ENCODE measurements at regions not wholly inside any gene's neighbourhood (a gene's known extent, or its start where the extent isn't known, plus 50 kb on each side); places are given as distances from the start of the nearest gene placed in this dataset.

DNA sequence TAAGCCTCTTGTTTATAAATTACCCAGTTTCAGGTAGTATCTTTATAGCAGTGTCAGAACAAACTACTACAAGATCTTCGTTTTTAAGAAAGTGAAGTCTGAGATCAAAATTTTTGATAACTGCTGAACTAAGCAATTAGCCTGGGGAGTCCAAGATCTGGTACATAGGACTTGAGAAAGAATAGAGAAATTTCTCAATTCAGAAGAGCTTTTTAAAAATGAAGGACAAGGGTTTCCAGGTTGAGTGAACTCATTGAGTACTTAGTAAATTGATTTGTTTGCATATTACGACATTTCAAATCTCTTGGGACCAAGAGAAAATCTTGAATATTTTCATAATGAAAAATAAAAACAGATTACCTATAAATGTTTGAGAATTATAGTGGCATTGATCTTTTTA is 386.6 kb upstream of the THRB start:
- H3K27ac ChIP-seq (ENCODE audit: low read depth, low read length): no peak overlapping the region
- H3K27me3 ChIP-seq (ENCODE audit: insufficient read depth, low read length): no peaks in the 10 kb centered on the region
- TF ChIP-seq, protein P1, sequence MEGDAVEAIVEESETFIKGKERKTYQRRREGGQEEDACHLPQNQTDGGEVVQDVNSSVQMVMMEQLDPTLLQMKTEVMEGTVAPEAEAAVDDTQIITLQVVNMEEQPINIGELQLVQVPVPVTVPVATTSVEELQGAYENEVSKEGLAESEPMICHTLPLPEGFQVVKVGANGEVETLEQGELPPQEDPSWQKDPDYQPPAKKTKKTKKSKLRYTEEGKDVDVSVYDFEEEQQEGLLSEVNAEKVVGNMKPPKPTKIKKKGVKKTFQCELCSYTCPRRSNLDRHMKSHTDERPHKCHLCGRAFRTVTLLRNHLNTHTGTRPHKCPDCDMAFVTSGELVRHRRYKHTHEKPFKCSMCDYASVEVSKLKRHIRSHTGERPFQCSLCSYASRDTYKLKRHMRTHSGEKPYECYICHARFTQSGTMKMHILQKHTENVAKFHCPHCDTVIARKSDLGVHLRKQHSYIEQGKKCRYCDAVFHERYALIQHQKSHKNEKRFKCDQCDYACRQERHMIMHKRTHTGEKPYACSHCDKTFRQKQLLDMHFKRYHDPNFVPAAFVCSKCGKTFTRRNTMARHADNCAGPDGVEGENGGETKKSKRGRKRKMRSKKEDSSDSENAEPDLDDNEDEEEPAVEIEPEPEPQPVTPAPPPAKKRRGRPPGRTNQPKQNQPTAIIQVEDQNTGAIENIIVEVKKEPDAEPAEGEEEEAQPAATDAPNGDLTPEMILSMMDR (IDR thresholded peaks at IDR 0.05; ENCODE audit: extremely low read depth, low read depth, low read length): no peak
- DNase-seq (ENCODE audit: insufficient read length, low spot score, missing footprints): no peak
- no peaks in the 10 kb centered on the region for H3K36me3 ChIP-seq (ENCODE audit: insufficient read depth, low read length)
- H3K4me2 ChIP-seq (ENCODE audit: insufficient read depth, low read length): no peak overlapping the region
- no peak overlapping the region for H3K4me3 ChIP-seq (ENCODE audit: insufficient read depth, low read length)
- no peaks in the 10 kb centered on the region for H3K9me3 ChIP-seq (ENCODE audit: low read depth, low read length)
- H3K4me1 ChIP-seq (ENCODE audit: insufficient read depth, low read length): no peaks in the 10 kb centered on the region
- no peak overlapping the region for H2AFZ ChIP-seq (ENCODE audit: low read length)
- no peaks in the 10 kb centered on the region for H3K79me2 ChIP-seq (ENCODE audit: insufficient read depth, low read length)
- no peaks in the 10 kb centered on the region for H4K20me1 ChIP-seq (ENCODE audit: insufficient read depth, low read length)

DNA sequence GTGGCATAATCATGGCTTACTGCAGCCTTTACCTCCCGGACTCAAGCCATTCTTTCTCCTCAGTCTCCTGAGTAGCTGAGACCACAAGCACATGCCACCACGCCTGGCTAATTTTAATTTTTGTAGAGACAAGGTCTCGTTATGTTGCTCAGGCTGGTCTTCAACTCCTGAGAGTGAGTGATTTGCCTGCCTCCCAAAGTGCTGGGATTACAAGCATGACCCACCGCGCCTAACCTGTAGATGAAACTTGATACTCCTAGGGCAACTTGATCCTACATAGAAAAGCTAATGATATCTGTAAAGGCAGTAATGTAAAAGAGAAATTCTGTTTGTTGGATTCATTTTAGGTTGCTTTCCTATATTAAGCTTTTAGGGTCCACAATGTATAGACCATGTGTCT is 391.9 kb upstream of the THRB start:
- no peaks in the 10 kb centered on the region for H3K4me1 ChIP-seq (ENCODE audit: insufficient read depth, low read length)
- DNase-seq (ENCODE audit: insufficient read length, low spot score, missing footprints): no peak
- no peak overlapping the region for H2AFZ ChIP-seq (ENCODE audit: low read length)
- H3K36me3 ChIP-seq (ENCODE audit: insufficient read depth, low read length): no peaks in the 10 kb centered on the region
- H3K27me3 ChIP-seq (ENCODE audit: insufficient read depth, low read length): no peaks in the 10 kb centered on the region
- TF ChIP-seq, protein P1 (IDR thresholded peaks at IDR 0.05; ENCODE audit: extremely low read depth, low read depth, low read length): no peak
- no peak overlapping the region for H3K4me3 ChIP-seq (ENCODE audit: insufficient read depth, low read length)
- H3K79me2 ChIP-seq (ENCODE audit: insufficient read depth, low read length): no peaks in the 10 kb centered on the region
- H3K4me2 ChIP-seq (ENCODE audit: insufficient read depth, low read length): no peak overlapping the region
- H3K27ac ChIP-seq (ENCODE audit: low read depth, low read length): no peak overlapping the region
- no peaks in the 10 kb centered on the region for H3K9me3 ChIP-seq (ENCODE audit: low read depth, low read length)
- no peaks in the 10 kb centered on the region for H4K20me1 ChIP-seq (ENCODE audit: insufficient read depth, low read length)

DNA sequence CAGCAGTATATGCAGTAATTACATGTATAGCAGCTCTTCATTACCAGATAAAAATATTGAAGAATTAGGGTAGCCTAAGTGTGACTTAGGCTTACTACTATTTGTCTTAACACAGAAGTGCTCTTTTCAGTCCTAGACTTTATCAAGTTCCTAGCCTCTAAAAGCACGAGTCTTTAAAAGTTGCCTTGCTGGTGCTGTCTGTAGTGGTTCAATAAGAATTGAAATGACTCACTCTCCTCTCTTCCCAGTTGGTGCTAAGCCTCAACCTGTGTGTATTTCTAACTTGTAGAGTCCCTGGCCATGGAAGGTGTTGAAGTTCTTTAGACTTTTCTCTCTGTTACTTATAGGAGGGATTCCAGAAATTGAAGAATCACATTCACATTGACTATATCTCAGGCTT is 395.4 kb upstream of the THRB start:
- H3K27ac ChIP-seq (ENCODE audit: low read depth, low read length): no peak overlapping the region

GRCh38 chr3:24899373-24899772 is 404.7 kb upstream of the THRB start:
- Histone ChIP-seq H3K27me3 (ENCODE audit: insufficient read depth, low read length) (no peaks in the 10 kb centered on the region), H4K20me1 (ENCODE audit: insufficient read depth, low read length) (no peaks in the 10 kb centered on the region), H3K4me2 (ENCODE audit: insufficient read depth, low read length) (no peak overlapping the region), H3K4me3 (ENCODE audit: insufficient read depth, low read length) (no peak overlapping the region), H3K9me3 (ENCODE audit: low read depth, low read length) (no peaks in the 10 kb centered on the region), H3K4me1 (ENCODE audit: insufficient read depth, low read length) (no peaks in the 10 kb centered on the region), H2AFZ (ENCODE audit: low read length) (no peak overlapping the region), H3K79me2 (ENCODE audit: insufficient read depth, low read length) (no peaks in the 10 kb centered on the region), H3K36me3 (ENCODE audit: insufficient read depth, low read length) (no peaks in the 10 kb centered on the region), H3K27ac (ENCODE audit: low read depth, low read length) (no peak overlapping the region)
- no peak for DNase-seq (ENCODE audit: insufficient read length, low spot score, missing footprints)
- TF ChIP-seq, protein P1 (IDR thresholded peaks at IDR 0.05; ENCODE audit: extremely low read depth, low read depth, low read length): no peak

More for the DNA sequence above, 395.4 kb upstream of the THRB start:
- no peaks in the 10 kb centered on the region for H3K4me1 ChIP-seq (ENCODE audit: insufficient read depth, low read length)
- DNase-seq (ENCODE audit: insufficient read length, low spot score, missing footprints): no peak
- H2AFZ ChIP-seq (ENCODE audit: low read length): no peak overlapping the region
- TF ChIP-seq, protein P1 (IDR thresholded peaks at IDR 0.05; ENCODE audit: extremely low read depth, low read depth, low read length): no peak
- H3K27me3 ChIP-seq (ENCODE audit: insufficient read depth, low read length): no peaks in the 10 kb centered on the region
- no peak overlapping the region for H3K4me2 ChIP-seq (ENCODE audit: insufficient read depth, low read length)
- no peaks in the 10 kb centered on the region for H3K79me2 ChIP-seq (ENCODE audit: insufficient read depth, low read length)
- H4K20me1 ChIP-seq (ENCODE audit: insufficient read depth, low read length): no peaks in the 10 kb centered on the region
- no peaks in the 10 kb centered on the region for H3K36me3 ChIP-seq (ENCODE audit: insufficient read depth, low read length)
- H3K4me3 ChIP-seq (ENCODE audit: insufficient read depth, low read length): no peak overlapping the region
- H3K9me3 ChIP-seq (ENCODE audit: low read depth, low read length): no peaks in the 10 kb centered on the region
